K562 (cell line): ENCODE measurements at regions not wholly inside any gene's neighbourhood (a gene's known extent, or its start where the extent isn't known, plus 50 kb on each side); places are given as distances from the start of the nearest gene placed in this dataset.
"Not testable (repeated sequence)": the region's sequence is repeated elsewhere in the genome, so short reads cannot be mapped to it uniquely, and the experiment has no call there.

Source experiments
- ATAC-seq: fragments of 200-7000 bp; cut with Tn5 transposase; 3 replicates; pipeline ENCODE4 v1.9.1; 2020; ENCODE audit warnings: moderate library complexity
- BruUV-seq: library from RNA; stranded (reverse); fragments of 400-500 nt; replicated peaks from 2 replicates; lab custom pipeline; 2021; lab: Mats Ljungman, UMichigan
- CTCF ChIA-PET: fragments of 300-600 bp; formaldehyde crosslinking; extraction: SDS; loops from one replicate; lab custom pipeline; 2021; ENCODE audit warnings: low intra/inter-chr PET ratio; lab: Yijun Ruan, JAX
- POLR2A ChIA-PET: fragments of 300-600, 350-650 bp; sonication (Branson Sonifier 250); formaldehyde crosslinking; extraction: SDS; loops from one replicate; lab custom pipeline; 2021; ENCODE audit warnings: antibody characterized with exemption, inconsistent platforms; lab: Yijun Ruan, JAX
- DNase-seq, 4 experiments: peaks; one replicate each; pipeline versions ENCODE4 v3.0.0 to v3.0.0-alpha.2; 2011 to 2018; ENCODE audit warnings: low spot score in 3 of 4, mixed read lengths in 3 of 4; ENCODE audit errors: extremely low read depth in 1 of 4
- FAIRE-seq: peaks from 2 replicates; lab custom pipeline; 2011; peaks lifted over from hg19 to GRCh38; lab: Jason Lieb, UNC
- H2AFZ ChIP-seq: 2 replicates; pipeline ENCODE4 v1.6.0; 2011; ENCODE audit warnings: low read depth, low read length, control low read depth, inconsistent platforms
- H3K27ac ChIP-seq: fragments of 200-600 bp; 3 replicates; pipeline ENCODE4 v1.8.0; 2011; ENCODE audit warnings: low read depth, mild to moderate bottlenecking, control low read depth, inconsistent platforms, low read length, moderate library complexity, mixed read lengths; ENCODE audit errors: extremely low read depth
- H3K27me3 ChIP-seq, 2 experiments: fragments of 300-600 bp in 1 of 2; 2 replicates in 1 of 2; 3 replicates in 1 of 2; pipeline versions ENCODE4 v1.6.0 to v1.8.0; 2011; ENCODE audit warnings: inconsistent platforms in 2 of 2, low read length in 2 of 2, mild to moderate bottlenecking in 1 of 2, mixed read lengths in 1 of 2, moderate library complexity in 1 of 2; ENCODE audit not compliant: control insufficient read depth in 2 of 2, insufficient read depth in 2 of 2
- H3K36me3 ChIP-seq: fragments of 300-600 bp; 3 replicates; pipeline ENCODE4 v1.8.0; 2011; ENCODE audit warnings: mild to moderate bottlenecking, low read length, inconsistent platforms; ENCODE audit not compliant: control insufficient read depth, insufficient read depth
- H3K4me1 ChIP-seq, 2 experiments: fragments of 200-600 bp in 1 of 2; replicated peaks in 1 of 2; 2 replicates in 1 of 2; 3 replicates in 1 of 2; pipeline versions ENCODE4 v1.5.1 to v1.8.0; 2011; ENCODE audit warnings: inconsistent platforms in 2 of 2, low read length in 2 of 2, mild to moderate bottlenecking in 1 of 2, mixed read lengths in 1 of 2, moderate library complexity in 1 of 2; ENCODE audit not compliant: control insufficient read depth in 2 of 2, insufficient read depth in 2 of 2
- H3K4me2 ChIP-seq: 2 replicates; pipeline ENCODE4 v1.6.1; 2011; ENCODE audit warnings: low read length, control low read depth, inconsistent platforms, mixed read lengths; ENCODE audit not compliant: insufficient read depth
- H3K4me3 ChIP-seq: fragments of 200-600 bp; sonication (generic), shearing (Covaris generic); 2 replicates; pipeline ENCODE4 v1.5.1; 2016; ENCODE audit warnings: control low read depth, inconsistent platforms
- H3K79me2 ChIP-seq: fragments of 200-600 bp; 3 replicates; pipeline ENCODE4 v1.8.0; 2011; ENCODE audit warnings: low read length, inconsistent platforms; ENCODE audit not compliant: control insufficient read depth, insufficient read depth
- H3K9ac ChIP-seq, 2 experiments: 2 replicates each; pipeline versions ENCODE4 v1.6.0 to v1.6.1; 2011; ENCODE audit warnings: low read depth in 2 of 2, low read length in 2 of 2, control low read depth in 1 of 2, inconsistent platforms in 1 of 2, mild to moderate bottlenecking in 1 of 2, mixed read lengths in 1 of 2; ENCODE audit not compliant: insufficient read depth in 1 of 2
- H3K9me1 ChIP-seq: one replicate; pipeline ENCODE4 v1.6.0; 2011; ENCODE audit warnings: inconsistent platforms, mild to moderate bottlenecking, low read length, moderate library complexity; ENCODE audit not compliant: control insufficient read depth, insufficient read depth
- H3K9me3 ChIP-seq: replicated peaks from 2 replicates; pipeline ENCODE4 v1.5.1; 2011; ENCODE audit warnings: low read depth, low read length, inconsistent platforms; ENCODE audit not compliant: control insufficient read depth, insufficient read depth
- H4K20me1 ChIP-seq: replicated peaks from 2 replicates; pipeline ENCODE4 v1.6.1; 2011; ENCODE audit warnings: low read length, inconsistent platforms, mixed read lengths; ENCODE audit not compliant: control insufficient read depth, insufficient read depth
- EGR1 ChIP-seq: fragments of 450-650 bp; conservative IDR thresholded peaks from 2 replicates; pipeline ENCODE4 v1.6.1; 2017; ENCODE audit warnings: mild to moderate bottlenecking
- EP300 ChIP-seq: IDR thresholded peaks from 2 replicates; pipeline ENCODE4 v1.6.1; 2012; ENCODE audit warnings: low read length, improper control_type of control experiment
- HMG20B ChIP-seq: fragments of 250-450 bp; sonication (Bioruptor Pico); IDR thresholded peaks from 2 replicates; pipeline ENCODE4 v1.5.0; 2021; ENCODE audit warnings: mild to moderate bottlenecking
- KAT7 ChIP-seq: sonication (generic); formaldehyde crosslinking; IDR thresholded peaks from 2 replicates; pipeline ENCODE4 v1.8.0; 2022; ENCODE audit warnings: missing genetic modification reagents, mild to moderate bottlenecking, borderline replicate concordance
- KLF6 ChIP-seq: fragments of 250-450 bp; sonication (Bioruptor Pico); IDR thresholded peaks from 2 replicates; pipeline ENCODE4 v1.4.0; 2020; ENCODE audit warnings: mild to moderate bottlenecking, moderate library complexity, borderline replicate concordance
- MTF1 ChIP-seq: fragments of 250-450 bp; sonication (Bioruptor Pico); IDR thresholded peaks from 2 replicates; pipeline ENCODE4 v1.9.0; 2021; ENCODE audit warnings: moderate library complexity, mild to moderate bottlenecking, inconsistent platforms, borderline replicate concordance
- RCOR1 ChIP-seq, 2 experiments: IDR thresholded peaks; 2 replicates each; pipeline ENCODE4 v1.6.1; 2012; ENCODE audit warnings: low read depth in 2 of 2, low read length in 2 of 2, borderline replicate concordance in 1 of 2, improper control_type of control experiment in 1 of 2
- SMAD2 ChIP-seq: fragments of 150-350 bp; IDR thresholded peaks from 2 replicates; pipeline ENCODE4 v1.6.1; 2014; ENCODE audit warnings: low read depth, mild to moderate bottlenecking, low read length
- STAT5B ChIP-seq: fragments of 250-450 bp; sonication (Bioruptor Pico); IDR thresholded peaks from 2 replicates; pipeline ENCODE4 v1.8.0; 2021; ENCODE audit warnings: mild to moderate bottlenecking, inconsistent platforms
- ZNF232 ChIP-seq: sonication (generic); formaldehyde crosslinking; IDR thresholded peaks from 2 replicates; pipeline ENCODE4 v1.8.0; 2022; ENCODE audit warnings: mild to moderate bottlenecking, missing genetic modification reagents
- ZNF583 ChIP-seq: fragments of 250-450 bp; sonication (Bioruptor Pico); IDR thresholded peaks from 2 replicates; pipeline ENCODE4 v1.4.0; 2020
- WGBS: fragments of 100-300 bp; shearing (Covaris generic); methylation state at CpG from one replicate; pipeline ENCODE4 v1.1.6; 2016; ENCODE audit warnings: low coverage, mixed read lengths; ENCODE audit not compliant: insufficient coverage; ENCODE audit errors: missing lambda C conversion rate; 5-methylcytosine and 5-hydroxymethylcytosine counted together
- in situ Hi-C: fragments of 300-500 bp; cut with MboI; formaldehyde crosslinking; loops from 4 replicates; pipeline ENCODE4 v1.15.0; 2018; ENCODE audit warnings: inconsistent platforms, mixed read lengths
- intact Hi-C: fragments of 100-400 bp; cut with micrococcal nuclease; formaldehyde crosslinking; loops from 2 replicates; pipeline ENCODE4 v1.14.2; 2022
- TF ChIP-seq, protein P1 (sequence below): fragments of 450-650 bp; formaldehyde crosslinking; IDR thresholded peaks from 2 replicates; pipeline ENCODE4 v1.4.0; 2020; ENCODE audit warnings: mild to moderate bottlenecking, moderate library complexity
- TF ChIP-seq, protein P2 (sequence below), 2 experiments: fragments of 450-650 bp in 1 of 2; sonication (generic) in 1 of 2; formaldehyde crosslinking in 1 of 2; IDR thresholded peaks in 1 of 2; conservative IDR thresholded peaks in 1 of 2; 2 replicates each; pipeline versions ENCODE4 v1.6.1 to v1.8.1; 2016 to 2023; ENCODE audit warnings: mild to moderate bottlenecking in 2 of 2, moderate library complexity in 2 of 2, inconsistent platforms in 1 of 2, missing genetic modification reagents in 1 of 2

GRCh38 chr9:74102148-74102547 lies 395.0 kb upstream of the RORB start:
- H2AFZ ChIP-seq, H3K9ac ChIP-seq, ATAC-seq, H3K9me3 ChIP-seq, POLR2A ChIA-PET, H3K27ac ChIP-seq, FAIRE-seq, H3K4me3 ChIP-seq, H3K36me3 ChIP-seq, H3K27me3 ChIP-seq, H3K4me2 ChIP-seq, intact Hi-C loops, CTCF ChIA-PET, in situ Hi-C loops, DNase-seq, H3K4me1 ChIP-seq, H3K79me2 ChIP-seq, H4K20me1 ChIP-seq, H3K9me1 ChIP-seq, BruUV-seq: not testable (repeated sequence)
- WGBS, result 0% methylated on average over 1 of the region's 1 CpG

DNA sequence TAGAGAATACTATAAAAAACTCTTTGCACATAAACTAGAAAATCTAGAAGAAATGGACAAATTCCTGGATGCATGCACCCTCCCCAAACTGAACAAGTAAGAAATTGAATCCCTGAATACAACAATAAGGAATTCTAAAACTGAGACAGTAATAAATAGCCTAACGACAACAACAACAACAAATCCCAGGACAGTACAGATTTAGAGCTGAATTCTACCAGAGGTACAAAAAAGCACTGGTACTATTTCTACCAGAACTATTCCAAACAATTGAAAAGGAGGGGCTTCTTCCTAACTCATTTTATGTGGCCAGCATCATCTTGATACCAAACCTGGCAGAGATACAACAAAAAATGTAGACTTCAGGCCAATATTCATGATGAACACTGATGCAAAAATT lies 394.4 kb upstream of the RORB start:
- ChIA-PET CTCF (no interaction called here), POLR2A (no interaction called here)
- no peaks in the 10 kb centered on the region for H3K27me3 ChIP-seq
- in situ Hi-C loops (no loop called here), intact Hi-C loops (no loop called here)
- no peak for DNase-seq
- H3K4me2 ChIP-seq, result no peak overlapping the region
- H3K27ac ChIP-seq, result no peak overlapping the region
- H3K36me3 ChIP-seq, result no peaks in the 10 kb centered on the region
- H3K9me1 ChIP-seq, result no peaks in the 10 kb centered on the region
- H3K4me3 ChIP-seq, result no peak overlapping the region
- BruUV-seq, result no TSS peak
- no peaks in the 10 kb centered on the region for H3K9me3 ChIP-seq
- H2AFZ ChIP-seq, result no peak overlapping the region
- no peaks in the 10 kb centered on the region for H3K4me1 ChIP-seq
- WGBS, result 0% methylated on average over 1 of the region's 1 CpG
- H3K9ac ChIP-seq, result no peak overlapping the region
- no peaks in the 10 kb centered on the region for H4K20me1 ChIP-seq
- H3K79me2 ChIP-seq, result no peaks in the 10 kb centered on the region
- no peak for FAIRE-seq
- ATAC-seq, result no peak
- TF ChIP-seq RCOR1 (IDR thresholded peaks at IDR 0.05; ENCODE audit: borderline replicate concordance in 1 of 2, low read depth in 2 of 2, low read length in 2 of 2) (no peak), MTF1 (CRISPR knock-in tag) (no peak), EP300 (no peak), EGR1 (no peak), STAT5B (CRISPR knock-in tag) (no peak), ZNF232 (CRISPR knock-in tag) (no peak), HMG20B (CRISPR knock-in tag) (no peak), KAT7 (CRISPR knock-in tag) (no peak), SMAD2 (no peak), KLF6 (CRISPR knock-in tag) (no peak), ZNF583 (no peak)
- TF ChIP-seq, protein P1, sequence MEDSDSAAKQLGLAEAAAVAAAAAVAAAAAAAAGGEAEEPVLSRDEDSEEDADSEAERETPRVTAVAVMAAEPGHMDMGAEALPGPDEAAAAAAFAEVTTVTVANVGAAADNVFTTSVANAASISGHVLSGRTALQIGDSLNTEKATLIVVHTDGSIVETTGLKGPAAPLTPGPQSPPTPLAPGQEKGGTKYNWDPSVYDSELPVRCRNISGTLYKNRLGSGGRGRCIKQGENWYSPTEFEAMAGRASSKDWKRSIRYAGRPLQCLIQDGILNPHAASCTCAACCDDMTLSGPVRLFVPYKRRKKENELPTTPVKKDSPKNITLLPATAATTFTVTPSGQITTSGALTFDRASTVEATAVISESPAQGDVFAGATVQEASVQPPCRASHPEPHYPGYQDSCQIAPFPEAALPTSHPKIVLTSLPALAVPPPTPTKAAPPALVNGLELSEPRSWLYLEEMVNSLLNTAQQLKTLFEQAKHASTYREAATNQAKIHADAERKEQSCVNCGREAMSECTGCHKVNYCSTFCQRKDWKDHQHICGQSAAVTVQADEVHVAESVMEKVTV (CRISPR knock-in tag), result no peak
- TF ChIP-seq, protein P2, sequence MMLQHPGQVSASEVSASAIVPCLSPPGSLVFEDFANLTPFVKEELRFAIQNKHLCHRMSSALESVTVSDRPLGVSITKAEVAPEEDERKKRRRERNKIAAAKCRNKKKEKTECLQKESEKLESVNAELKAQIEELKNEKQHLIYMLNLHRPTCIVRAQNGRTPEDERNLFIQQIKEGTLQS (IDR thresholded peaks at IDR 0.05), result no peak
- TF ChIP-seq, protein P2 (CRISPR knock-in tag; conservative IDR thresholded peaks at IDR 0.05), result no peak
